KOPT-K1 (cell line): ENCODE measurements at regions not wholly inside any gene's neighbourhood (a gene's known extent, or its start where the extent isn't known, plus 50 kb on each side); places are given as distances from the start of the nearest gene placed in this dataset.
"Not testable (repeated sequence)": the region's sequence is repeated elsewhere in the genome, so short reads cannot be mapped to it uniquely, and the experiment has no call there.

ENCODE experiments used
- H3K27ac ChIP-seq: fragments of 200-600 bp; sonication (generic); 2 replicates; pipeline ENCODE4 v1.5.1; 2016; ENCODE audit warnings: antibody characterized with exemption, mild to moderate bottlenecking, low read depth, low read length; ENCODE audit not compliant: poor library complexity, severe bottlenecking
- H3K36me3 ChIP-seq: fragments of 200-600 bp; sonication (generic); 2 replicates; pipeline ENCODE4 v1.5.1; 2017; ENCODE audit warnings: antibody characterized with exemption, mild to moderate bottlenecking, low read length, moderate library complexity; ENCODE audit not compliant: insufficient read depth
- H3K9me3 ChIP-seq: fragments of 200-600 bp; sonication (generic); 2 replicates; pipeline ENCODE4 v1.5.1; 2017; ENCODE audit warnings: antibody characterized with exemption, low read length, mild to moderate bottlenecking; ENCODE audit not compliant: insufficient read depth, poor library complexity, severe bottlenecking

- H3K9me3 ChIP-seq, H3K36me3 ChIP-seq, H3K27ac ChIP-seq: not testable (repeated sequence)
Measured at GRCh38 chr9:42656789-42657188, 473.3 kb downstream of the SPATA31A6 start.

- not testable (repeated sequence) for H3K27ac ChIP-seq, H3K36me3 ChIP-seq, H3K9me3 ChIP-seq
Measured at GRCh38 chr9:42657496-42657895, 474.0 kb downstream of the SPATA31A6 start.

GRCh38 chr9:42697146-42697545 lies 513.7 kb downstream of the SPATA31A6 start:
- not testable (repeated sequence) for H3K36me3 ChIP-seq, H3K27ac ChIP-seq, H3K9me3 ChIP-seq

GRCh38 chr9:42702890-42703289 lies 519.4 kb downstream of the SPATA31A6 start:
- H3K36me3 ChIP-seq, H3K27ac ChIP-seq, H3K9me3 ChIP-seq: not testable (repeated sequence)

GRCh38 chr9:42724841-42725835 lies 541.7 kb downstream of the SPATA31A6 start:
- not testable (repeated sequence) for H3K9me3 ChIP-seq, H3K27ac ChIP-seq, H3K36me3 ChIP-seq

- H3K9me3 ChIP-seq, H3K27ac ChIP-seq, H3K36me3 ChIP-seq: not testable (repeated sequence)
Measured at GRCh38 chr9:42743030-42743814, 559.8 kb downstream of the SPATA31A6 start.

- not testable (repeated sequence) for H3K36me3 ChIP-seq, H3K9me3 ChIP-seq, H3K27ac ChIP-seq
Measured at GRCh38 chr9:42757251-42757650, 573.8 kb downstream of the SPATA31A6 start.

- H3K36me3 ChIP-seq, H3K9me3 ChIP-seq, H3K27ac ChIP-seq: not testable (repeated sequence)
Measured at GRCh38 chr9:42759320-42759719, 575.9 kb downstream of the SPATA31A6 start.

- not testable (repeated sequence) for H3K27ac ChIP-seq, H3K9me3 ChIP-seq, H3K36me3 ChIP-seq
Measured at GRCh38 chr9:42782201-42782600, 598.7 kb downstream of the SPATA31A6 start.

GRCh38 chr9:42792725-42793124 lies 609.3 kb downstream of the SPATA31A6 start:
- not testable (repeated sequence) for H3K36me3 ChIP-seq, H3K9me3 ChIP-seq, H3K27ac ChIP-seq

GRCh38 chr9:42798571-42798970 lies 615.1 kb downstream of the SPATA31A6 start:
- not testable (repeated sequence) for H3K27ac ChIP-seq, H3K36me3 ChIP-seq, H3K9me3 ChIP-seq

GRCh38 chr9:42802716-42803115 lies 619.3 kb downstream of the SPATA31A6 start:
- H3K36me3 ChIP-seq, H3K9me3 ChIP-seq, H3K27ac ChIP-seq: not testable (repeated sequence)

- H3K27ac ChIP-seq, H3K9me3 ChIP-seq, H3K36me3 ChIP-seq: not testable (repeated sequence)
Measured at GRCh38 chr9:42806674-42807073, 623.2 kb downstream of the SPATA31A6 start.

GRCh38 chr9:42821468-42821867 lies 638.0 kb downstream of the SPATA31A6 start:
- not testable (repeated sequence) for H3K9me3 ChIP-seq, H3K27ac ChIP-seq, H3K36me3 ChIP-seq

- not testable (repeated sequence) for H3K27ac ChIP-seq, H3K36me3 ChIP-seq, H3K9me3 ChIP-seq
Measured at GRCh38 chr9:42848156-42848555, 664.7 kb downstream of the SPATA31A6 start.
